K562 (cell line): ENCODE measurements at regions not wholly inside any gene's neighbourhood (a gene's known extent, or its start where the extent isn't known, plus 50 kb on each side); places are given as distances from the start of the nearest gene placed in this dataset.

Experiments
- HES1 ChIP-seq: fragments of 450-650 bp; IDR thresholded peaks from 2 replicates; pipeline ENCODE4 v1.6.1; 2016; ENCODE audit warnings: low read depth, mild to moderate bottlenecking, moderate library complexity
- MNT ChIP-seq, 2 experiments: fragments of 450-650 bp; conservative IDR thresholded peaks; 2 replicates each; pipeline ENCODE4 v1.6.1; 2017; ENCODE audit warnings: mild to moderate bottlenecking in 2 of 2, moderate library complexity in 2 of 2
- WHSC1 ChIP-seq: IDR thresholded peaks from one replicate; pipeline ENCODE4 v1.6.1; 2012; ENCODE audit warnings: low read length, control low read depth, inconsistent platforms
- TF ChIP-seq, protein P1 (sequence below), 2 experiments: fragments of 450-650 bp; IDR thresholded peaks; 2 replicates each; pipeline ENCODE4 v1.6.1; 2016; ENCODE audit warnings: mild to moderate bottlenecking in 2 of 2, borderline replicate concordance in 1 of 2, low read depth in 1 of 2, moderate library complexity in 1 of 2

DNA sequence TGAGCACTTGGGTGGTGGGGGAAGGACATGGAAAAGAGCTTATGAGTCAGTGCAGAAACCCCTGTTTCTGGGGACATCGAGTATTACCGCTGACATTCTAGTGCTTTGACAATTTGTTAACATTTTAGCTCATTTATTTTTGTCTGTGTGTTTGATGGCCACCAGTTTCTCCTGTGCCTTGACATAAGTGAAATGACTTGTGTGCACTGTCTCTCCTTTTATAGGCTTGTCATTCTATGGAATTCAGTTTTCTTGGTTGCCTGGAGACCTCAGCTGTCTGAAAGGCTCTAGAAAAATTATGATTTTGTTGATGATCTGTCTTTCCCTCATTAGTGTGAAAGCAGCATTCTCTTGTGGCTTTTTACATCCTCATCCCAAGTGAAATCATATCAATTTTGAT is 190.0 kb upstream of the SMIM30 start (continued):
- TF ChIP-seq, protein P1, sequence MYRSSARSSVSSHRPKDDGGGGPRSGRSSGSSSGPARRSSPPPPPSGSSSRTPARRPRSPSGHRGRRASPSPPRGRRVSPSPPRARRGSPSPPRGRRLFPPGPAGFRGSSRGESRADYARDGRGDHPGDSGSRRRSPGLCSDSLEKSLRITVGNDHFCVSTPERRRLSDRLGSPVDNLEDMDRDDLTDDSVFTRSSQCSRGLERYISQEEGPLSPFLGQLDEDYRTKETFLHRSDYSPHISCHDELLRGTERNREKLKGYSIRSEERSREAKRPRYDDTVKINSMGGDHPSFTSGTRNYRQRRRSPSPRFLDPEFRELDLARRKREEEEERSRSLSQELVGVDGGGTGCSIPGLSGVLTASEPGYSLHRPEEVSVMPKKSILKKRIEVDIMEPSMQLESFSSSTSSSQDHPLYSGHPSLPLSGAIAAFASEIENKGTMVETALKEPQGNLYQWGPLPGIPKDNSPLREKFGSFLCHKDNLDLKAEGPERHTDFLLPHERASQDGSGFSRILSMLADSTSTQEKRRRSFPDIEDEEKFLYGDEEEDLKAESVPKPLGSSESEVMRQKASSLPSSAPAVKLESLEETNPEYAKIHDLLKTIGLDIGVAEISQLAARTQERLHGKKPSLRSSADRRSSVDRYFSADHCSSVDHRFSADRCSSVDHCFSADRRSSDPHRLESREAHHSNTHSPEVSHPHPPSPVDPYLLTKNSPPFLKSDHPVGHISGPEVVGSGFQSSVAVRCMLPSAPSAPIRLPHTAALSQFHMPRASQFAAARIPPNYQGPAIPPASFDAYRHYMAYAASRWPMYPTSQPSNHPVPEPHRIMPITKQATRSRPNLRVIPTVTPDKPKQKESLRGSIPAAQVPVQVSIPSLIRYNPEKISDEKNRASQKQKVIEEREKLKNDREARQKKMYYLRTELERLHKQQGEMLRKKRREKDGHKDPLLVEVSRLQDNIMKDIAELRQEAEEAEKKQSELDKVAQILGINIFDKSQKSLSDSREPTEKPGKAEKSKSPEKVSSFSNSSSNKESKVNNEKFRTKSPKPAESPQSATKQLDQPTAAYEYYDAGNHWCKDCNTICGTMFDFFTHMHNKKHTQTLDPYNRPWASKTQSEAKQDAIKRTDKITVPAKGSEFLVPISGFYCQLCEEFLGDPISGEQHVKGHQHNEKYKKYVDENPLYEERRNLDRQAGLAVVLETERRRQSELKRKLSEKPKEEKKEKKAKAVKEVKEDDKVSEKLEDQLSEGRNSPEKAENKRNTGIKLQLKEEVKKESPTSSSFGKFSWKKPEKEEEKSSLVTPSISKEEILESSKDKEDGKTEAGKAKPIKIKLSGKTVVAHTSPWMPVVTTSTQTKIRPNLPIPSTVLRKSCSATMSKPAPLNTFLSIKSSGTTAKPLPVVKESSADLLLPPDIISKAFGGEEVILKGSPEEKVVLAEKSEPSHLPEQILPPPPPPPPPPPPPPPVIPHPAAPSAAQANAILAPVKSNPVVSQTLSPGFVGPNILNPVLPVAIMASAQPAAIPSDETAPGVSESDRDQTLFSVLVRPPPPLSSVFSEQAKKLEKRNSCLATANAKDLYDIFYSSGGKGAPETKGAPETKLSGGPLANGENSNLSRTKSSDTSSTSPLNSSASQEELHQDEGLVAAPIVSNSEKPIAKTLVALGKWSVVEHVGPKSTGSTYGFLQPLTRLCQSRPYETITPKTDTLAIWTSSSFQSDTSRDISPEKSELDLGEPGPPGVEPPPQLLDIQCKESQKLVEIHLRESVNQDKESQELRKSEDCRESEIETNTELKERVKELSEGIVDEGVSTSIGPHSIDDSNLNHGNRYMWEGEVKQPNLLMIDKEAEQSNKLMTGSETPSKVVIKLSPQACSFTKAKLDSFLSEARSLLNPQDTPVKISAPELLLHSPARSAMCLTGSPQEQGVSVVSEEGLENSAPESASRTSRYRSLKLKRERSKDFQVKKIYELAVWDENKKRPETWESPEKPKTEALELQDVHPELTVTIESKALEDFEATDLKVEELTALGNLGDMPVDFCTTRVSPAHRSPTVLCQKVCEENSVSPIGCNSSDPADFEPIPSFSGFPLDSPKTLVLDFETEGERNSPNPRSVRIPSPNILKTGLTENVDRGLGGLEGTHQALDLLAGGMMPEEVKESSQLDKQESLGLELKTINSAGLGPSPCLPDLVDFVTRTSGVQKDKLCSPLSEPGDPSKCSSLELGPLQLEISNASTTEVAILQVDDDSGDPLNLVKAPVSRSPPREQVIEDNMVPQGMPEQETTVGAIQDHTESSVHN (IDR thresholded peaks at IDR 0.05; ENCODE audit: borderline replicate concordance in 1 of 2, low read depth in 1 of 2): no peak
- TF ChIP-seq MNT (conservative IDR thresholded peaks at IDR 0.05): no peak
- TF ChIP-seq WHSC1: no peak
- no peak for TF ChIP-seq HES1
